Esophagus squamous epithelium (tissue), 5 donors: ENCODE measurements at regions not wholly inside any gene's neighbourhood (a gene's known extent, or its start where the extent isn't known, plus 50 kb on each side); places are given as distances from the start of the nearest gene placed in this dataset.

Experiments
- DNase-seq: peaks from one replicate; lab custom pipeline; 2025; lab: John Stamatoyannopoulos, UW
- H3K27ac ChIP-seq, 4 donors: fragments of 200-600 bp; sonication (generic); one replicate each; pipeline ENCODE4 v1.5.1; 2016 to 2019; ENCODE audit warnings: mild to moderate bottlenecking in 1 of 4
- H3K27me3 ChIP-seq, 4 donors: fragments of 200-600 bp; sonication (generic); 1 replicate in 3 of 4; 2 replicates in 1 of 4; pipeline versions ENCODE4 v1.5.1 to v1.6.0; 2017 to 2021; ENCODE audit warnings: antibody characterized with exemption in 1 of 4
- H3K36me3 ChIP-seq, 3 donors: fragments of 200-600 bp; sonication (generic); one replicate each; pipeline ENCODE4 v1.5.1; 2016 to 2019
- H3K4me1 ChIP-seq, 3 donors: fragments of 200-600 bp; sonication (generic); one replicate each; pipeline ENCODE4 v1.5.1; 2017 to 2019
- H3K4me3 ChIP-seq, 4 donors: fragments of 200-600 bp; sonication (generic); 1 replicate in 3 of 4; 2 replicates in 1 of 4; pipeline ENCODE4 v1.5.1; 2016 to 2019; ENCODE audit warnings: mild to moderate bottlenecking in 2 of 4, moderate library complexity in 1 of 4
- H3K9me3 ChIP-seq, 3 donors: fragments of 200-600 bp; sonication (generic); one replicate each; pipeline ENCODE4 v1.5.1; 2016 to 2019
- CTCF ChIP-seq, 6 experiments: fragments of 450-650 bp in 4 of 6; fragments of 200-600 bp in 2 of 6; sonication (generic) in 2 of 6; IDR thresholded peaks; one replicate each; pipeline ENCODE4 v1.5.1; 2016 to 2019; ENCODE audit warnings: antibody characterized with exemption in 6 of 6, mild to moderate bottlenecking in 4 of 6, moderate library complexity in 4 of 6
- POLR2A ChIP-seq, 4 donors: fragments of 450-650 bp; IDR thresholded peaks; one replicate each; pipeline ENCODE4 v1.6.1; 2017; ENCODE audit warnings: antibody characterized with exemption in 4 of 4, mild to moderate bottlenecking in 4 of 4, moderate library complexity in 3 of 4
- WGBS, 2 donors: methylation state at CpG; one replicate each; pipeline ENCODE4 v1.1.5; 2018; 5-methylcytosine and 5-hydroxymethylcytosine counted together
- intact Hi-C: fragments of 100-400 bp; cut with DNase I; formaldehyde crosslinking; loops from one replicate; pipeline ENCODE4 v1.15.0; 2022
- donor health status: DM: yes; HTN: yes; CAD: no.

DNA sequence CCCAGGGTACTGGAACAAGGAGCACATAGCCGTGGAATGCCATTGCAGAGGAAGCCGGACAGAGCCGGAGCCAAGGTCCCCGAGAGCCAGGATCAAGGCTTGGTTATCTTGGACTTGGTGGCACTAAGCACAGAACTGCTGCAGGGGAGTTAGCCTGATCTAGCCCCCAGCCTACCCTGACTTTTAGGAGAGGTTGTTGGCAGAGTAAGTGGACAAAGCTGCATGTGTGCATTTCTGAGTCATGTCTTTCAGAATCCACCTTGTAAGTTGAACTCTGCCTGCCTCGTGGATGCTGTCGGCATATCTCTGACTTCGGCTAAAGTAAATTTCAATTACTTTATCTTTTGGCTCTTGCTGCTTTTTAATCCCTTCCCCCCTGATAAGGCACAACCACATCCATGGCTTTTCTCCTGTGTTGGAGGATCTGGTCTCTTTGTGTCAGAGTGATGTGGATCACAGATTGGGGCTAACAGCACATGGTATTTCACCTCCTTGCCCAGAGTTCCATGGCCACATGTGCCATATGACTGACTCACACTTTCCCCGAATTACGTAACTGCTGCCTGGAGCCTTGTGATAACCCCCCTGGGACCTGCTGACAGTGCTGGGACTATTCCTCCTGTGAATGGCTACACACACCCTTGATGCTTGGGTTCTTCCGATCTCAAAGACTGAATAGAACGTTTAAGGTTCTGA lies 240.3 kb downstream of the EMP1 start:
- H3K9me3 ChIP-seq: no peaks in the 10 kb centered on the region
- 70 to 76% methylated on average over 7 to 11 of the region's 11 CpGs for WGBS, 2 donors
- no peaks in the 10 kb centered on the region for H3K36me3 ChIP-seq
- no peaks in the 10 kb centered on the region for H3K4me1 ChIP-seq
- no peak overlapping the region for H3K27ac ChIP-seq
- no peak for DNase-seq
- TF ChIP-seq POLR2A (IDR thresholded peaks at IDR 0.05): no peak
- no peak for TF ChIP-seq CTCF (IDR thresholded peaks at IDR 0.05)
- H3K27me3 ChIP-seq: no peaks in the 10 kb centered on the region
- intact Hi-C loops: no loop called here
- no peak overlapping the region for H3K4me3 ChIP-seq

DNA sequence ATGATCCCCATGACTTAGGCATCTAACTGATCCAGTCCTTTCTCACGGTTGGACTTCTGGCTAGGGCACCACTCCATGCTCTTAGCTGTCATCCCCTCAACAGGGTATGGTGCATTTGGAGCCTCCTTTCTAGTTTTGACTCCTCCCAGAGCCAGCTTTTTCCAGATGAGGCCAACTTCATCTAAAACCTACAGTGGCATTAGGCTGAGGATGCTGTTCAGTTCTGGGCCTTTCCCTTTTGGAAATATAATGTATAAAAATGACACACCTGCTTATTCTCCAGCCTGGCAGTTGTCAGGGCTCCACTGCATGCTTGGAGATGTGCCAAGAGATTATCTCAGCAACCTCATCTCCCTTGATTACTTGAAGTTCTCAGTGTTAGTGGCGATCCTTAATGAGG lies 239.7 kb downstream of the EMP1 start:
- no peak for DNase-seq
- H3K27ac ChIP-seq: no peak overlapping the region
- TF ChIP-seq CTCF (IDR thresholded peaks at IDR 0.05) (no peak), POLR2A (IDR thresholded peaks at IDR 0.05) (no peak)

GRCh38 chr12:13435235-13435933 lies 238.9 kb downstream of the EMP1 start:
- no peak overlapping the region for H3K27ac ChIP-seq
- H3K4me1 ChIP-seq: no peaks in the 10 kb centered on the region
- no peak overlapping the region for H3K4me3 ChIP-seq
- no peak for DNase-seq
- TF ChIP-seq POLR2A (IDR thresholded peaks at IDR 0.05) (no peak), CTCF (IDR thresholded peaks at IDR 0.05) (no peak)
- no peaks in the 10 kb centered on the region for H3K27me3 ChIP-seq
- intact Hi-C loops: no loop called here
- H3K36me3 ChIP-seq: no peaks in the 10 kb centered on the region
- H3K9me3 ChIP-seq: no peaks in the 10 kb centered on the region
- WGBS, 2 donors: 51 to 56% methylated on average over 4 of the region's 4 CpGs

More for the DNA sequence above, 239.7 kb downstream of the EMP1 start:
- intact Hi-C loops: no loop called here
- Histone ChIP-seq H3K4me1 (no peaks in the 10 kb centered on the region), H3K27me3 (no peaks in the 10 kb centered on the region), H3K4me3 (no peak overlapping the region), H3K36me3 (no peaks in the 10 kb centered on the region), H3K9me3 (no peaks in the 10 kb centered on the region)
- 45 to 46% methylated on average over 1 to 2 of the region's 2 CpGs for WGBS, 2 donors

DNA sequence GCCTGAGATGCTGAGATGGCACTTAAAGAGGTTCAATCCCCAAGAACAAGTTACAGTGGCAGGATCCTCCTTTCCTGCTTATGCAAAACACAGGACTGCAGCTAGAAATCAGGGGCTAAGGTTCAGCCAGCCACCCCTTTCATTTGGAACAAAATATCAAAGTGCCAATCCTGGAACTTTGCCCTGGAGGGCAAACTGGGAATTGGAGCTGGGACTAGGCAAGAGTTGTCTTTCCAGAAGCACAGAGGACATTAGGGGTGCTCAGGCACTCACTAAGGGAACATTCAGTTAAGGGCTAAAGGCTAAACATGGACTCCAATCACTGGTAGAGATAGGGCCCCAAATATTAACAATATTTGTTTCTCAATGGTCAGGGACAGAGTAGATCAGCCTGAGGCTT lies 237.2 kb downstream of the EMP1 start:
- H3K4me3 ChIP-seq: no peak overlapping the region
- H3K27me3 ChIP-seq: no peaks in the 10 kb centered on the region
- no peaks in the 10 kb centered on the region for H3K9me3 ChIP-seq
- no peak for DNase-seq
- no peaks in the 10 kb centered on the region for H3K4me1 ChIP-seq
- intact Hi-C loops: no loop called here
- TF ChIP-seq POLR2A (IDR thresholded peaks at IDR 0.05) (no peak), CTCF (IDR thresholded peaks at IDR 0.05) (no peak)
- no peak overlapping the region for H3K27ac ChIP-seq
- H3K36me3 ChIP-seq: no peaks in the 10 kb centered on the region

- Histone ChIP-seq H3K4me3 (no peak overlapping the region), H3K4me1 (no peaks in the 10 kb centered on the region), H3K27ac (no peak overlapping the region), H3K9me3 (no peaks in the 10 kb centered on the region), H3K27me3 (no peaks in the 10 kb centered on the region), H3K36me3 (no peaks in the 10 kb centered on the region)
- TF ChIP-seq POLR2A (IDR thresholded peaks at IDR 0.05): no peak
- TF ChIP-seq CTCF (IDR thresholded peaks at IDR 0.05): no peak
- intact Hi-C loops: no loop called here
- no peak for DNase-seq
- WGBS, 2 donors: 83 to 90% methylated on average over 1 of the region's 1 CpG
Observed at GRCh38 chr12:13431041-13431440, 234.5 kb downstream of the EMP1 start.
